WTC11 (cell line): ENCODE measurements at regions not wholly inside any gene's neighbourhood (a gene's known extent, or its start where the extent isn't known, plus 50 kb on each side); places are given as distances from the start of the nearest gene placed in this dataset.

Source experiments
- ESRRA ChIP-seq: sonication (generic); formaldehyde crosslinking; IDR thresholded peaks from 2 replicates; pipeline ENCODE4 v1.8.1; 2022; ENCODE audit warnings: mild to moderate bottlenecking, missing genetic modification reagents, borderline replicate concordance
- FOXK1 ChIP-seq: sonication (generic); formaldehyde crosslinking; IDR thresholded peaks from 2 replicates; pipeline ENCODE4 v1.8.0; 2022; ENCODE audit warnings: mild to moderate bottlenecking, moderate library complexity, missing genetic modification reagents
- JUN ChIP-seq: sonication (generic); formaldehyde crosslinking; IDR thresholded peaks from 2 replicates; pipeline ENCODE4 v1.8.0; 2023; ENCODE audit warnings: mild to moderate bottlenecking, missing genetic modification reagents
- NFATC4 ChIP-seq: fragments of 250-450 bp; sonication (Bioruptor Pico); IDR thresholded peaks from 2 replicates; pipeline ENCODE4 v1.9.0; 2021; ENCODE audit warnings: mild to moderate bottlenecking
- NR2C2 ChIP-seq: sonication (generic); formaldehyde crosslinking; IDR thresholded peaks from 2 replicates; pipeline ENCODE4 v1.8.0; 2022; ENCODE audit warnings: mild to moderate bottlenecking, missing genetic modification reagents
- SP1 ChIP-seq: sonication (generic); formaldehyde crosslinking; conservative IDR thresholded peaks from 2 replicates; pipeline ENCODE4 v1.8.1; 2022; ENCODE audit warnings: missing genetic modification reagents
- TF ChIP-seq, protein P1 (sequence below): fragments of 200-600 bp; IDR thresholded peaks from 2 replicates; pipeline ENCODE4 v1.8.0; 2022; ENCODE audit warnings: antibody characterized with exemption
- TF ChIP-seq, protein P2 (sequence below): sonication (generic); formaldehyde crosslinking; IDR thresholded peaks from 2 replicates; pipeline ENCODE4 v1.8.0; 2022; ENCODE audit warnings: mild to moderate bottlenecking, missing genetic modification reagents
- TF ChIP-seq, protein P3 (sequence below): sonication (generic); formaldehyde crosslinking; conservative IDR thresholded peaks from 2 replicates; pipeline ENCODE4 v1.8.1; 2022; ENCODE audit warnings: mild to moderate bottlenecking, missing genetic modification reagents
- TF ChIP-seq, protein P4 (sequence below): fragments of 250-450 bp; sonication (Bioruptor Pico); IDR thresholded peaks from 2 replicates; pipeline ENCODE4 v2.1.2; 2022; ENCODE audit warnings: mild to moderate bottlenecking, moderate library complexity

DNA sequence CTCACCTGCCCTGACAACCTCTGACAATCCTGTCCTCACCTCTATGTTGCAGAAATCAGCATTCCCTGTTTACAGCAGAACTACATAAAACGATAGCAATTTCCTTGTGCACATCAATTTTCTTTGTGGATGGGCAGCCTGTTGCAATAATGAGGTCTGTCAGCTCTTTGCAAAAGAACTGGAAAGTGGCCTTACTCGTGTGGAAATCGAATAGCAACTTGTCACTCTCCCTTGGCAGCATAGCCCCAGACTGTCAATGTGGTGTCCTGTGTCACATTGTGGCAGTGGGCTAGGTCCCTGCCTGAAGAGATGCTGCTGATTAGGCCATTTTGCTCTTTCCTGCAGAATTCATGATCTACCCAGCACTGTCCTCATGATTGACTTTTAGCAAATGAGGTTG is 531.9 kb downstream of the CCDC85A start:
- TF ChIP-seq, protein P1, sequence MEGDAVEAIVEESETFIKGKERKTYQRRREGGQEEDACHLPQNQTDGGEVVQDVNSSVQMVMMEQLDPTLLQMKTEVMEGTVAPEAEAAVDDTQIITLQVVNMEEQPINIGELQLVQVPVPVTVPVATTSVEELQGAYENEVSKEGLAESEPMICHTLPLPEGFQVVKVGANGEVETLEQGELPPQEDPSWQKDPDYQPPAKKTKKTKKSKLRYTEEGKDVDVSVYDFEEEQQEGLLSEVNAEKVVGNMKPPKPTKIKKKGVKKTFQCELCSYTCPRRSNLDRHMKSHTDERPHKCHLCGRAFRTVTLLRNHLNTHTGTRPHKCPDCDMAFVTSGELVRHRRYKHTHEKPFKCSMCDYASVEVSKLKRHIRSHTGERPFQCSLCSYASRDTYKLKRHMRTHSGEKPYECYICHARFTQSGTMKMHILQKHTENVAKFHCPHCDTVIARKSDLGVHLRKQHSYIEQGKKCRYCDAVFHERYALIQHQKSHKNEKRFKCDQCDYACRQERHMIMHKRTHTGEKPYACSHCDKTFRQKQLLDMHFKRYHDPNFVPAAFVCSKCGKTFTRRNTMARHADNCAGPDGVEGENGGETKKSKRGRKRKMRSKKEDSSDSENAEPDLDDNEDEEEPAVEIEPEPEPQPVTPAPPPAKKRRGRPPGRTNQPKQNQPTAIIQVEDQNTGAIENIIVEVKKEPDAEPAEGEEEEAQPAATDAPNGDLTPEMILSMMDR: no peak
- TF ChIP-seq NR2C2 (CRISPR knock-in tag) (no peak), ESRRA (CRISPR knock-in tag) (no peak), NFATC4 (CRISPR knock-in tag) (no peak), FOXK1 (no peak), JUN (CRISPR knock-in tag) (no peak), SP1 (CRISPR knock-in tag) (no peak)
- TF ChIP-seq, protein P2, sequence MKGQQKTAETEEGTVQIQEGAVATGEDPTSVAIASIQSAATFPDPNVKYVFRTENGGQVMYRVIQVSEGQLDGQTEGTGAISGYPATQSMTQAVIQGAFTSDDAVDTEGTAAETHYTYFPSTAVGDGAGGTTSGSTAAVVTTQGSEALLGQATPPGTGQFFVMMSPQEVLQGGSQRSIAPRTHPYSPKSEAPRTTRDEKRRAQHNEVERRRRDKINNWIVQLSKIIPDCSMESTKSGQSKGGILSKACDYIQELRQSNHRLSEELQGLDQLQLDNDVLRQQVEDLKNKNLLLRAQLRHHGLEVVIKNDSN (CRISPR knock-in tag): no peak
- TF ChIP-seq, protein P3, sequence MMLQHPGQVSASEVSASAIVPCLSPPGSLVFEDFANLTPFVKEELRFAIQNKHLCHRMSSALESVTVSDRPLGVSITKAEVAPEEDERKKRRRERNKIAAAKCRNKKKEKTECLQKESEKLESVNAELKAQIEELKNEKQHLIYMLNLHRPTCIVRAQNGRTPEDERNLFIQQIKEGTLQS (CRISPR knock-in tag): no peak
- TF ChIP-seq, protein P4, sequence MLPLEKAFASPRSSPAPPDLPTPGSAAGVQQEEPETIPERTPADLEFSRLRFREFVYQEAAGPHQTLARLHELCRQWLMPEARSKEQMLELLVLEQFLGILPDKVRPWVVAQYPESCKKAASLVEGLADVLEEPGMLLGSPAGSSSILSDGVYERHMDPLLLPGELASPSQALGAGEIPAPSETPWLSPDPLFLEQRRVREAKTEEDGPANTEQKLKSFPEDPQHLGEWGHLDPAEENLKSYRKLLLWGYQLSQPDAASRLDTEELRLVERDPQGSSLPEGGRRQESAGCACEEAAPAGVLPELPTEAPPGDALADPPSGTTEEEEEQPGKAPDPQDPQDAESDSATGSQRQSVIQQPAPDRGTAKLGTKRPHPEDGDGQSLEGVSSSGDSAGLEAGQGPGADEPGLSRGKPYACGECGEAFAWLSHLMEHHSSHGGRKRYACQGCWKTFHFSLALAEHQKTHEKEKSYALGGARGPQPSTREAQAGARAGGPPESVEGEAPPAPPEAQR (CRISPR knock-in tag): no peak
